Esophagus mucosa (tissue), 1 donor: ENCODE measurements at regions not wholly inside any gene's neighbourhood (a gene's known extent, or its start where the extent isn't known, plus 50 kb on each side); places are given as distances from the start of the nearest gene placed in this dataset.

ENCODE experiments used
- ATAC-seq: fragments of 200-7000 bp; cut with Tn5 transposase; one replicate; pipeline ENCODE4 v1.9.1; 2020
- donor health status: DM: yes; HTN: yes; CAD: no.

- no peak for ATAC-seq
Measured at GRCh38 chr5:154107010-154107409, 68.2 kb downstream of the MFAP3 start.

- ATAC-seq, result no peak
Measured at GRCh38 chr5:154107756-154108155, 69.0 kb downstream of the MFAP3 start.

- no peak for ATAC-seq
Measured at GRCh38 chr5:154109416-154110106, 70.8 kb downstream of the MFAP3 start.

- no peak for ATAC-seq
Measured at GRCh38 chr5:154110107-154110453, 71.3 kb downstream of the MFAP3 start.

GRCh38 chr5:154110716-154111115 is 71.9 kb downstream of the MFAP3 start:
- no peak for ATAC-seq

- ATAC-seq, result no peak
Measured at GRCh38 chr5:154111214-154111613, 72.4 kb downstream of the MFAP3 start.

- no peak for ATAC-seq
Measured at GRCh38 chr5:154112255-154112654, 73.5 kb downstream of the MFAP3 start.

GRCh38 chr5:154115291-154115690 is 75.2 kb upstream of the GALNT10 start:
- no peak for ATAC-seq

- no peak for ATAC-seq
Measured at GRCh38 chr5:154117050-154117449, 73.5 kb upstream of the GALNT10 start.

- no peak for ATAC-seq
Measured at GRCh38 chr5:154117930-154118329, 72.6 kb upstream of the GALNT10 start.

- no peak for ATAC-seq
Measured at GRCh38 chr5:154118385-154118784, 72.1 kb upstream of the GALNT10 start.

GRCh38 chr5:154118893-154119336 is 71.6 kb upstream of the GALNT10 start:
- ATAC-seq, result peak; percentile 70

GRCh38 chr5:154129013-154129412 is 61.5 kb upstream of the GALNT10 start:
- no peak for ATAC-seq

GRCh38 chr5:154129921-154130320 is 60.6 kb upstream of the GALNT10 start:
- ATAC-seq, result no peak

GRCh38 chr5:154131817-154132216 is 58.7 kb upstream of the GALNT10 start:
- ATAC-seq, result no peak

GRCh38 chr5:154132718-154133307 is 57.7 kb upstream of the GALNT10 start:
- ATAC-seq, result no peak

GRCh38 chr5:154133591-154133990 is 56.9 kb upstream of the GALNT10 start:
- no peak for ATAC-seq

- no peak for ATAC-seq
Measured at GRCh38 chr5:154134499-154134898, 56.0 kb upstream of the GALNT10 start.

GRCh38 chr5:154135125-154135817 is 55.3 kb upstream of the GALNT10 start:
- ATAC-seq, result no peak

GRCh38 chr5:154136141-154136540 is 54.4 kb upstream of the GALNT10 start:
- ATAC-seq, result no peak

GRCh38 chr5:154138701-154139100 is 51.8 kb upstream of the GALNT10 start:
- ATAC-seq, result no peak

- no peak for ATAC-seq
Measured at GRCh38 chr5:154140381-154140780, 50.2 kb upstream of the GALNT10 start.
